GM19239 (cell line): ENCODE measurements at regions not wholly inside any gene's neighbourhood (a gene's known extent, or its start where the extent isn't known, plus 50 kb on each side); places are given as distances from the start of the nearest gene placed in this dataset.
"Not testable (repeated sequence)": the region's sequence is repeated elsewhere in the genome, so short reads cannot be mapped to it uniquely, and the experiment has no call there.

Experiments used
- DNase-seq: peaks from one replicate; pipeline ENCODE4 v3.0.0; 2011; ENCODE audit warnings: low spot score; ENCODE audit not compliant: insufficient read length
- FAIRE-seq: peaks from 2 replicates; lab custom pipeline; 2011; peaks lifted over from hg19 to GRCh38; lab: Jason Lieb, UNC

GRCh38 chr14:89477391-89477790 lies 60.4 kb upstream of the FOXN3 start:
- DNase-seq (no peak), FAIRE-seq (no peak)

- FAIRE-seq (no peak), DNase-seq (no peak)
These were observed 59.4 kb upstream of the FOXN3 start for GRCh38 chr14:89476354-89476896.

- FAIRE-seq (no peak), DNase-seq (no peak)
These were observed 57.4 kb upstream of the FOXN3 start for GRCh38 chr14:89474464-89474863.

- DNase-seq, result no peak
- FAIRE-seq, result no peak
These were observed 57.0 kb upstream of the FOXN3 start for GRCh38 chr14:89473989-89474388.

GRCh38 chr14:89473569-89473968 lies 56.5 kb upstream of the FOXN3 start:
- no peak for DNase-seq
- FAIRE-seq, result no peak

- DNase-seq, result no peak
- no peak for FAIRE-seq
These were observed 53.4 kb upstream of the FOXN3 start for GRCh38 chr14:89470401-89470800.

GRCh38 chr14:89469210-89470198 lies 52.5 kb upstream of the FOXN3 start:
- DNase-seq, result no peak
- FAIRE-seq, result no peak

GRCh38 chr14:89468566-89468965 lies 51.5 kb upstream of the FOXN3 start:
- no peak for FAIRE-seq
- DNase-seq, result no peak

GRCh38 chr14:89468030-89468429 lies 51.0 kb upstream of the FOXN3 start:
- DNase-seq, FAIRE-seq: not testable (repeated sequence)

GRCh38 chr14:89466944-89467343 lies 49.9 kb upstream of the FOXN3 start:
- no peak for DNase-seq
- FAIRE-seq, result no peak
